GM18498 (cell line): ENCODE measurements at regions not wholly inside any gene's neighbourhood (a gene's known extent, or its start where the extent isn't known, plus 50 kb on each side); places are given as distances from the start of the nearest gene placed in this dataset.
"Not testable (repeated sequence)": the region's sequence is repeated elsewhere in the genome, so short reads cannot be mapped to it uniquely, and the experiment has no call there.

Source experiments
- ATAC-seq: cut with Tn5 transposase; IDR thresholded peaks from one replicate; pipeline ENCODE4 v1.9.1; 2021; ENCODE audit warnings: mild to moderate bottlenecking, moderate library complexity; ENCODE audit not compliant: unreplicated experiment

DNA sequence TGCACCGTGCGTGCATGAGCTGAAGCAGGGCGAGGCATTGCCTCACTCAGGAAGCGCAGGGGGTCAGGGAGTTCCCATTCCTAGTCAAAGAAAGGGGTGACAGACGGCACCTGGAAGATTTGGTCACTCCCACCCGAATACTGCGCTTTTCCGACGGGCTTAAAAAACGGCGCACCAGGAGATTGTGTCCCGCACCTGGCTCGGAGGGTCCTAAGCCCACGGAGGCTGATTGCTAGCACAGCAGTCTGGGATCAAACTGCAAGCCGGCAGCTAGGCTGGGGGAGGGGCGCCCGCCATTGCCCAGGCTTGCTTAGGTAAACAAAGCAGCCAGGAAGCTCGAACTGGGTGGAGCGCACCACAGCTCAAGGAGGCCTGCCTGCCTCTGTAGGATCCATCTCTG is 85.6 kb upstream of the TSLP start:
- ATAC-seq: not testable (repeated sequence)

DNA sequence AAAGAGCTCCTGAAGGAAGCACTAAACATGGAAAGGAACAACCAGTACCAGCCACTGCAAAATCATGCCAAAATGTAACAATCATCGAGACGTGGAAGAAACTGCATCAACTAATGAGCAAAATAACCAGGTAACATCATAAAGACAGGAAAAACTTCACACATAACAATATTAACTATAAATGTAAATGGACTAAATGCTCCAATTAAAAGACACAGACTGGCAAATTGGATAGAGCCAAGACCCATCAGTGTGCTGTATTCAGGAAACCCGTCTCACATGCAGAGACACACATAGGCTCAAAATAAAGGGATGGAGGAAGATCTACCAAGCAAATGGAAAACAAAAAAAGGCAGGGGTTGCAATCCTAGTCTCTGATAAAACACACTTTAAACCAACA is 83.9 kb upstream of the TSLP start:
- ATAC-seq: not testable (repeated sequence)

DNA sequence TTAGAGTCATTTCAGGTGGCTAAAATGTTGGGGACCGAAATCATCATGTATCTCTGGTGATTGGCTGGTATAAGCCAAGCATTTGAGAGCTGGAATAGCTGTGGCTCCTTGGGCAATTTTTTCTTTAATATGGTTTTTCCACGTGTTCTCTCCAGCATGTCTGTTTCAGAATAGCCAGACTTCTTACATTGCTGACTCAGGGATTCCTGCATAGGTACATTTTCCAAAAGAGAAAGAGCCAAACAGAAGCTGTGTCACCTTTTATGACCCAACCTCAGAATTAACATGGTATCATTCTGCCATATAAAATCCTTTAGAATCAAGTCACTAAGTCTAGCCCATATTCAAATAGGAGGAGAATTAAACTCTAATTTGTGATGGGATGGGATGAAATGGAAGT is 74.8 kb upstream of the TSLP start:
- no peak for ATAC-seq

DNA sequence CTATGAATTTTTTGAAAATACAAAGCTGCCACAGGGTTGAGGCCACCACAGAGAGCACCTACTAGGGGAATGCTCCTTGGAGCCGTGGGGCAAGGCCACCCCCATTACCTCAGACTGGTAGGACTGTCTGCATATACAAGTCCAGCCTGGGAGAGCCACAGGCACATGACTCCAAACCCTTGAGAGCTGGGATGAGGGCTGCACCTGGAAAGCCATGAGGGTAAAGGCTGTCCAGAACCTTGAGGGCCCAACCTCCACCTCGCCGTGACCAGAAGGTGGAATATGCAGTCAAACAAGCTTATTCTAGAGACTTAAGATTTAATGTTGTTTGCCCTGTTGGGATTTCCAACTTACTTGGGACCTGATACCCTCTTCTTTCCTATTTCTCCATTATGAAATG is 69.5 kb upstream of the TSLP start:
- no peak for ATAC-seq

DNA sequence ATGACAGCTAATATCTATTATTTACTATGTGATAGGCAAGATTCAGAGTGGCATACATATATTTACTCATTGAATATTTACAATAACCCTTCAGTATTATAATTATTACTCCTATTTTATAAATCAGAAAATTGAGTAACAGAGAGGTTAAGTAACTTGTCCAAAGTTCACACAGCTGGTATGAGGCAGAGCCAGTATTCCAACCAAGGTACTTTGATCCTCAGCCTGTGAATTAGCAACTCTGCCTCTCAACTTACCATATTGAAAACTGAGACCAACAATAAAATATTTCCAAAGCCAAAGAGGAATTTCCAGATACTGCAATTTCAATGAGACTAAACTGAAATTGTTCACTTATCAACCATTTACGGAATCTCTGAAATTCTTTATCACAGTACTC is 67.9 kb upstream of the TSLP start:
- ATAC-seq: no peak

DNA sequence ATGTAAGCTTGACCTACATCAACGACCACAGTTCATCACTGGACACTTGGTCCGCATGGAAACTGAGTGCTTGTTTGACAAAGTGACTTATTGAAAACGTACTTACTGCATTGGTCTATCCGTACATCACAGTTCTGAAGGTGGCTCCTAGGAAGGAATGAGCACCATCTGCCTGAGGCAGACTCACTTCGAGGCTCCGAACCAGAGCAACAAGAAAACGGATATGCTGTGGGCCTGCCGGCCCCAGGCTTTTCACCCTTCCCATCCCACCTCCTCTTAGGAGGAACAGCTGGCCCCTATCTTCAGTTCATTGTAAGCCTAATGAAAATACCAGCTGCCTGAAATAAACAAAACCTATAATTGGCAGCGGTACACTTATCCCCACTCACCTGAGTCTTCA is 67.2 kb upstream of the TSLP start:
- ATAC-seq: no peak

DNA sequence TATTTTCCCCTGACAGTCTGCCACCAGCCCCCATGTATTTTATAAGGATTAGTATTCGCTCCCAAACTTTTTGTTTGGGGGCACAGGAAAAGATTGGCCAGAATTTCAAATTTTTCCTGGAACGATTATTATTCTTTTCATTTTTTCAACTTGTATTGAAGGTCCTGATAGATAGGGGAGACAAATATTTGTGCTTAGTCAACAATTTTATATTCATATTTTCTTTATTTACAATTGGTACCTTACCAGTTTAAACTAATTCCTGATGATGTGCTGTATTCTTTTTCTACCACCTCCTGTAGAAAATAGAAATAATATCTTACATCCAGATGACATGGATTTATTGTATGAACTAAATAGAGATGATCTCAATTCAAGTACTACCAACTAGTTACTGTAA is 60.7 kb upstream of the TSLP start:
- no peak for ATAC-seq

DNA sequence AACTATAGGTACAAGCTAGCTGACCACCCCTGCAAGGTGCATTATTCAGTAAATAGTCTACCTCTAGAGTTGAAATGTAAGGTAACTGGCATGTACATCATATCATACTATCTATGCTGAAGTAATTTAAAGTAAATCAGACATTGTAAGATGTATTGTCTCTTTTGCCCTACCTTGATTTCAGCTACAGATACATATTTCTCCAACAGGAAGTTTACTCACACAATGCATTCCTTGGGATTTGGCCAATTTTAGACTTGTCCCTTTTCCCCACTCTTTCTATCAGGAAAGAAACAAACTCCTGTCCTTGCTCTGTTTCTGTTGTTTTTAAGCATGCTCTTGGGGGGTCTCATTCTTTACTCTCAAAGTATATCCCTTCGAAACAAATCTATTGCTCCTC is 58.5 kb upstream of the TSLP start:
- ATAC-seq: no peak

DNA sequence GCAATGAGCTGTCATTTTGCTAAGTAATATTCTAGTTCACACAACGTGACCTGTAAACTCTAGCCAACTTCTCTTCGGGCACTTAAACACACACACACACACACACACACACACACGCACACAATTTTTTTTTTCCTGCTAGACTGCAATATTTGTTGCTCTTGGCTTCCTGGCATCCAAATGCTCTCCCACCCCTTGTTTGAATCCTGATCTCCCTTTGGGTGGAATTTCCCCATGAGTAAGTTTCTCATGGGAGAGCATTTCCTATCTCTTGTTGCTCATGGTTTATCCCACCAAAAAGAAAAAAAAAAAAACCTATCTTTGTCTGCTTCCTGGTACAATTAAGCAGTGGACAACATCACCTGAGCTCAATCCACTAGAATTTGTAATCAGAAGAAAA is 54.7 kb upstream of the TSLP start:
- ATAC-seq: no peak

DNA sequence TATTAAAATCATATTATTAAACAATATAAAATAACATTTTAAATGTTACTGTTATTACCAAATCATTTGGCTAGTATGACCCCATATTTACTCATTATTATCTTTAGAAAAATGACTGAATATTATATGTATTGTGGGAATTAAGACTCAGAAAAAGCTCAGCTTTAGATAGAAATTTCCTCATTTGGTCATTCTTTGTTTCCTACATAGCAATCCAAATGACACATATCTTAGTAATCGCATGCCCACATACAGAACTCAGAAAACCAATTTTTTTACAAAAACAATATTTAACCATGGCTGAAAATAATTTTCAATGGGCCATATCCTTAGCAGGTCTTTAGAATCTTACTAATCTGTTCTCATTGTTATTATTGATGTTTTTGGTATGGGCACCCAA is 53.8 kb upstream of the TSLP start:
- ATAC-seq: no peak
